ENCODE measurements at regions not wholly inside any gene's neighbourhood (a gene's known extent, or its start where the extent isn't known, plus 50 kb on each side); places are given as distances from the start of the nearest gene placed in this dataset.
"Not testable (repeated sequence)": the region's sequence is repeated elsewhere in the genome, so short reads cannot be mapped to it uniquely, and the experiment has no call there.

GRCh38 chr3:109678600-109678999, 341.3 kb upstream of the DPPA4 start:
- DNase-seq, result no peak

- no peak for DNase-seq
Observed at GRCh38 chr3:109679664-109680063, 342.3 kb upstream of the DPPA4 start.

- no peak for DNase-seq
Observed at GRCh38 chr3:109683746-109684145, 346.4 kb upstream of the DPPA4 start.

DNA sequence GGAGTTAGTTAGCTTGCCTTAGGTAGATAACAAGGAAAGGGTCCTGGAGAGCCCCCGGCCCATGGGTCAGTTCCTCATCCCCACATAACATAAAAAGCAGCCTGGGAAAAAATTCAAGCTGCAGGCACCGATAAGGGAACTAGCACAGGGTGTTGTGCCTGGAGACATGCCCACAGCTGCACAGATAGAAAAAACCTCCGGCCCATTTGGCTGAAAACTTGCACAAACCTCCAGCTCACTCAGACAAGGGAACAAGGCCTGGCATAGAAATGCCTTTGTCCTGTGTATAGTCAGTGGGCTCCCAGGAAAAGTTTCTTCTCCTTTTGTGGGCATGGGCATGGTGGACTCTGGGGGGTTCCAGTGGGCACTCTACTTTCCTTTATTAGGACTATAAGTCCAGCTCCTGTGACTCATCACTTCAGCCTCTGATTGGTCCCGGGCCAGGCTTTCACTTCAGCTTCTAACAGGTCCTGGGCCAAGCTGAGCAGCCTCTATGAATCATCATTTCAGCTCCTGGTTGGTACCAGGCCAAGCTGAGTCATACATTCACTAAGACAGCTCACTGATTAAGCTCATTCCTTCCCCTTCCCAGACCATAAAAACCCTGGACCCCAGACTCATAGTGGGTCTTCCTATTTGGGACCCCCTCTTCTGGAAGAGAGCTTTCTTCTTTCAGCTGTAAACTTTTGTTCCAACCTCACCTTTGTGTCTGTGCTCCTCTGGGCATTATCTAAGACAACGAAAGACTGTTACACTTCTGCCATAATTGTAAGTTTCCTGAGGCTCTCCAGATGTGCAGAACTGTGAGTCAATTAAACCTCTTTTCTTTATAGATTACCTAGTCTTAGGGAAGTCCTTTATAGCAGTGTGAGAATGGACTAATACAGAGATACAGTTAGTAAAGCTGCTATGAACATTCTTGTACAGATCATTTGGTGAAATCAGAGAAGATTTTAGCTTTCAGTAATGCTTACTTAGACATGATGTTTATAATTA, 348.0 kb upstream of the DPPA4 start:
- no peak for DNase-seq

DNA sequence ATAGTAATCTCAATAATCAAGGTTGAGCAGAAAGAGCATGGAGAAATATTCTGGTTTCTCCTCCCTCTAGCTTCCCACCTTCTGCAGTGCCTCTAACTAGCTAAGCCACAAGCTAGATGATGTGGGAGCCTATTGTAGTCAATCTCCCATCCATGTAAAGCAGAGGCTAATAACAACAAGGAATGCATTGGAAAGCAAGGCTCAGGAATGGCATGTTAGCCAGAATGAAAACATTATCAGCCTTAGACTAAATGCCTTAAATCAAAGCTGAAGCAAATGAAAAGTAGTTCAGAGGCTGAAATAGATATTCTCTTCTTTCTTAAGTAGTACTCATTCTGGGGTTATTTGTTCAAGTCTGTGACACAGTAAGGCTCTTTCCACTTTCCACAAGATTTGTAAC, 350.3 kb upstream of the DPPA4 start:
- DNase-seq, result no peak

- no peak for DNase-seq
Observed at GRCh38 chr3:109696932-109697331, 359.6 kb upstream of the DPPA4 start.

DNA sequence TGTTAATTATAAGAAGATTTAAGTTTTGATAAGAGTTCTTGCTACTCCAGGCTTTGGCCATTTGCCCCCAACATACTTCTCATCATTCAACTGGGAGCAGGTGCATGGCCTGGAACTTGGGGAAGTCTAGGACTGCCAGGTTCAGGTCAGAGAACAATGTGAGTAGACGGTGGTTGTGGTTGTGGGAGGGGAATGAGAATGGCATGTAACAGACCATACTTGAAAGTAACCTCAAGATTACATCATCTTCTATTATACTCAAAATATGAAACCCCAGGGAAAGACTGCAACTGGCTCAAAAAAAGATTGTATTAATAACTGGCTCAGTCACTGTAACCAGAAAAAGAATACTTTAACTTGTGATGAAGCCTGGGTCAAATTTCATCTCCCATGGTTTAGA, 364.9 kb upstream of the DPPA4 start:
- no peak for DNase-seq

GRCh38 chr3:109702976-109703375, 365.6 kb upstream of the DPPA4 start:
- DNase-seq, result peak; percentile 67

- DNase-seq, result not testable (repeated sequence)
Observed at GRCh38 chr3:109705133-109705532, 367.8 kb upstream of the DPPA4 start.

DNA sequence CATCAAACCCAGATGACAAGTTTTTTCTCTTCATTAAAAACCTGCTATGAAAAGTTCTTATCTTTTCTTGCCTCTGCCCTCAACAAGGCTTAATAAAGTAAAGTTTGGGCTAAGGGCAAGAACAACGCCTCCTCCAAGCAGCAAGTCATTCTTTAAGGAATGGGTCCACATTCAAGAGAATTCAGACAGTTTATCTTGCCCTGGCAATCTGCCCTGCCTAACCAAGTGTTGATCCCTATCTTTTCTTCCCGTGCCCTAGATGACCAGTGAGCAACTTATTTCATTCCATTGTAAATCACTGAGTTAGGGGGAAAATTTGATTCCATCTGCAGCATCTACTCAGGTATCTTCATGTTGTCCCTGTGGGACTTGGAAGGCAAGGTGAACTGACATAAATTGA, 370.3 kb upstream of the DPPA4 start:
- DNase-seq, result no peak

DNA sequence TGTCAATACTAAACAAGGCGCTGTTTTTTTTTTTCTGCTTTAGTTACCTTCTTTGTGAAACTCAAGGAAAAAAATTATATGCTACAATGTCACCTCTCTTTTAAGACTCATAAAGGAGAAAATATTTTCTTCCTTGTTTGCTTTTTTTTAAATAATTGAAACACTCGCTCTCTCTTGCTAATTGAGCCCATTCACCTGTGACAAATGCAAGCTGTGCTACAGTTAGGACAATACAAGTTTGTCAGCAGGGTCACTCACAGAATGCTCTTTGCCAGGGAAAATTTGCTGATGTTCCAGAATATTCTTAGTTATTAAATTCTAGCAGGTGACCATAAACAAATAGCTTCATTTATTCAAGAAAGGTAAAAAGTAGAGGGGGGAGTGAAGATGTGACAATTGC, 375.9 kb upstream of the DPPA4 start:
- DNase-seq, result no peak

DNA sequence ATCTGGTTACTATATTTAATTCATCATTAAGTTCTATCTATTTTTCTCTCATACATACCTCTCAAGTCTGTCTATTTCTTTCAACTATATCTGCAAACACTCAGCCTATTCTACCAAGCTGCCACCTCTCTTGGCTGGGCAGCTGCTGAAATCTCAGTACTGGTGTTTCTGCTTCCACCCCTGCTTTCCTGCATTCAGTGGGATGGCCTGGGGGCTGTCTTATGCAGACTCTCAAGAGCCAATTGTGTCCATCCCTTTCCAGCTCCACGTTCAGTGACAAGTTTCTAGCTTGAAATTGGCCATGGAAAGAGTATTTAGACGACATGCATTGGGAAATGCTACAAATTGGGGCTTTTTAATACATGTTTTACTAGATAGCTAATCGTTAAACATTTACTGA, 378.4 kb upstream of the DPPA4 start:
- no peak for DNase-seq

DNA sequence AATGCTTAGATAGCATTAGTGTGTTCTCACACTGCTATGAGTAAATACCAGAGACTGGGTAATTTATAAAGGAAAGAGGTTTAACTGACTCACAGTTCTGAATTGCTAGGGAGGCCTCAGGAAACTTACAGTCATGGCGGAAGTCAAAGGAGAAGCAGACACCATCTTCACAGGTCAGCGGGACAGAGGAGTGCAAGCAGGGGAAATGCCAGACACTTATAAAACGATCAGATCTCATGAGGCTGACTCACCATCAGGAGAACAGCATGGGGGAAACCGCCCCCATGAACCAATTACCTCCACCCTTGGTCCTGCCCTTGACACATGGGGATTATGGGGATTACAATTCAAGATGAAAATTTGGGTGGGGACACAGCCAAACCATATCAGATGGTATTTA, 381.5 kb upstream of the DPPA4 start:
- no peak for DNase-seq

DNA sequence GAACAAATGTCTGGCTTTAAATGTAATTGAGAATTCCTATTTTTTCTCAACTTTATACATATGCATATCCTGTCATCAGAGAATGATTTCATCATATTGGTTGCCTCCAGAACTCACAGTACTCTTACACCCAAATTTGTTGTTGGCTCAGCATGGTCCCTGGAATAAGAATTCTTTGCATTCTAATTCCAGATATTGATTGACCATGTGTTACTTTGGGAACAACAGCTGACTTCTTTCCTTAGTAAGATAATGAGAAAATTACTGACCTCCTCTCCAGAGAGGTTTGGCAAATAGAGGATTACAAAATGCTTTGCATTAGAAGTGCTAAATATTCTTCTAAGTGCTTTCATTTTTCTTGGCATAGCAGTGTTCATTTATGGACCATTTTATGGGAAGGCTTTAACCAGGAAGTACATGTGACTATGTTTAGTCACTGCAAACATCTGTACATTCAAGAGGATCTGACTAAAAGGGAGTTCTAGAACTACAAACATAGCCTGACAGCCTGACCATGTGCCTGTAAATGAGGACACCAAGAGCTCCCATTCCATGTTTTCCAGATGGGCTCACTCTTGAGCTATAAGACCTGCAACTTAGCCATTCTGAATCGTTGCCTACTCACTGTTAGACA, 391.6 kb upstream of the DPPA4 start:
- DNase-seq, result no peak

GRCh38 chr3:109731639-109732473, 394.5 kb upstream of the DPPA4 start:
- peak; percentile 79 for DNase-seq

DNA sequence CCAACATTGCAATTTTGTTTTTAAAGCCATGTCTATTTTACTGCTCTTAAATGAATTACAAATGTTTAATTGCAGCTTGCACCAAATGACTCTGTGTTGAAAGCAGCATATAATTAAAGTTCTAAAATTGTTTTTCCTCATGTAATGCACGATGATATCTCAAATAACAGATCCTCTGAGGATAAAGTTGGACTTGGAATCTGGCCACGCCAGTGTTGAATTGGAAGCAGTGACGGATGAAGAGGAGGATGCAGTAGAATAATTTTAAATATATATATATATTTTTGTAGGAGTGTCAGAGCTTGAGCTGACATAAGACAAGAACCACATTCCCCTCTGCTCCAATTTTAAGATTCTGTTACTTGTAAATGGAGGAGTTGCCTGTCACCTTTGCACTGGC, 406.6 kb upstream of the DPPA4 start:
- DNase-seq, result no peak

DNA sequence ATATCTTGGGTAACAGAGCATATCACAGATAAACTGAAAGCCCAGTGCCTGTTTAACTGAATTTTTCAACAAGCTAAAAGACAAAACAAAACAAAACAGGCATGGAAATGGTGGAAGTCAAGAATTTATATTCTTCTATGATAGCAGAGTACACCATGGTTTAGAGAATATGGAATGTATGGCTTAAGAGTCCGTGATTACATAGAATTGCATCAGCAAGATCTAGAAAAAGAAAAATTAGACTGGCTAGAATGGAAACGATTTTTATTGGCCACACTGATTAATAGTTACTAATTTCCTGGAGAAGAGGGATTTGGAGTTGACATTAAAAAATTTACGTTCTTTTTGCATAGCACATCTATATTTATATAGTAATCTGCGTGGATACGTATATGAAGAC, 435.2 kb upstream of the DPPA4 start:
- DNase-seq, result no peak

DNA sequence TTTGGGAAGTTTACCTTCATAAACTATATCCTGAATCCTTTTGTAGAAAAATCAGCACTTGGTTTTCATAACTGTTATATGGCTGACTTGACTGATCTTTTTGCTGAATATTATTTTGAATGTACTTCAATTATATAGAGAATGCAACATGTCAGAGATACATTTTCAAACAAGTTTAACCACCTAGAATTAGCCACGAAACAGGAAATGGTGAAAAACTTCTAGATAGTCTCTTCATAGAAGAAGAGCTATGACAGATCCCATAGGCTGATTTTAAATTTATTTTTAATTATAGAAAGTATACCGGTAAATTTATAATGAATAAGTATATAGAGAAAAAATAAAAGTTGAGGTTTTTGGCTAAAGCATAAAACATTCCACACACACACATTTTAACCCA, 436.8 kb upstream of the DPPA4 start:
- DNase-seq, result no peak

DNA sequence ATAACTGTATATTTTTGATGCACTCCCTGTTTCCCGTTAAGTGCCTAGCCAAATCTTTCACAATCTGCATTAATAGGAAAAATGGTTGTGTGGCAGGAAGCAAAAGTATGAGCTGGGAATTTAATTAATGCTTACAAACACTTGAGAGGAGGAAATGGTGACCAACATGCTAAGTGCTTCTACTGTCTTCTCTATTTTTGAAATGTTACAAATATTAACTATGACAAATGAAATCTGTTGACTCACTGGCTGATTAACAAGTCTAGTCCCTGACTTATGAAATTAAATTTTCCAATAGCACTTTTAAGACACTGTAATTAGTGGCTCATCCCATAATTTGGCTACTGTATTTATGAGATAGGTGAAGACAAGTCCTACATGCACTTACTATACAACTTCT, 446.9 kb upstream of the DPPA4 start:
- DNase-seq, result no peak

DNA sequence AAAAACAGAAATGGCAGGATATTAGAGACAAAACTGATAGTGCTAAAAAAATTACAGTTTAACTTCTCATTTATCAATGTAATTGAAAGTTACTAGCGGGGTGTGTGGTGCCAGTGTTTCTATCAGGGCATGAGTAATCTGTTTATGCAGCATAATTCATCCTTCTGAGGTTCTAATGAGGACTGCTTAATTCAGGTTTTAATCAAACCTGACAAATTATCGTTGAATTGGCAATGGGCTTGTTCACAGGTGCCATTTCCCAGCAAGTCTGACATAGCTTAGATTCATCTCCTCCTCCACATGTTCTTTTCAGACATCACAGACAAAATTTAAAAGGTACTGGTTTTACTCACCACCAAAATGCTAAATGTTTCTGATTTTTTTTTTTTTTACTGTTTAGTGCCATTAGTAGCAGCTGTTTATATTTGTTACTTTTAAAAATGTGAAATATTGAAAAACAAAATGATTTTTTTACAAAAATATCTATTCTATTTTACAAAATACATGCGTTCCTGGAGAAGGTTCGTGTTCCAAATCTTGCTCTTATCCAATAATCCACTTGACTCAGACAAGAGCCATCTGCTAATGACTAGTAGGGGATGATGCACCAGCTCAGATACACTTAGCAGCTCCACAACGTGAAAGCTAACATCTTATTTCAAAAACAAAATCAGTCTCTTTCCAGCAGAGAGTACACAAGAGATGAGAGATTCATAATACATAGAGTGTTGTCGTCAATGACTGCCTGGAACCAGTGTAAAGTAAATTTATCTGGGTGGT, 447.7 kb upstream of the DPPA4 start:
- no peak for DNase-seq

DNA sequence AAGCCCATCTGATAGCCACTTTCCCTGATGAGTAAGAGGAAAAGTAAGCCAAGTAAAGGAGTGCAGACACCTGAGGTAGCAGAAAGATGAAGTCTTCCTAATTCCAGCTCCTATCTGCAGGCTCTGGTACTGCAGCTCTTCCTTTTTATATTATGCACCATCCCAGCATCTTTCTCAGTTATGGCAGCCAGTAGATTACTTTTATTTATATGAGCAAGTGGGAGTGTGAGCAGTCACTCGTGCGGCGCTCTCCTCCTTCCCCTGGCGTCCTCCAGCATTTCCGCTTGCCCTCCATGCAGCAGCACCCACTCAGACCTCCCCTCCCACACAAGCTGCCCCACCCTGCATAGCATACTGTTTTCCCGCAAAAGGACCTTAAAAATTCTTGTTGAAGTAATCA, 465.9 kb upstream of the DPPA4 start:
- DNase-seq, result no peak

DNA sequence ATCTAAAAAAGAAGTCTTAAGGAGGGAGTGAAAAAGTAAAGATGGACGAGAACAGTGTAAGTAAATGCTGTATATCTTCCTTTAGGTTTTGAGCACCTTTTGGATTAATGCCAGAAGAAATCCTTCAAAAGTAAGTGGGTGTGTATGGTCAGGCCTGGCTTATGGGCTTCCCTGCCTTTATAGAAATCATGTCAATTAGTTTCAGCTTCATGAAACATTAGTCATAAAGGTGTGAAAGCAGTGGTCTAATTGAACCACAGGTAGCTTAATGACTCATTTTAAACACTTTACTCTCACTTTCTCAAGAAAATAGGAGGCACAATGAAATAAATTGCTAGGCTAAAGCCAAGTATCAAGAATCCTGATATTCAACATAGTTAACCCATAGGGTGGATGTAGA, 467.4 kb upstream of the DPPA4 start:
- no peak for DNase-seq

- DNase-seq, result no peak
Observed at GRCh38 chr3:109806929-109807328, 469.6 kb upstream of the DPPA4 start.

All from eye (tissue), 1 donor.